Mesenchymal stem cell (in vitro differentiated cells and primary cell): ENCODE measurements at regions not wholly inside any gene's neighbourhood (a gene's known extent, or its start where the extent isn't known, plus 50 kb on each side); places are given as distances from the start of the nearest gene placed in this dataset.

Source experiments
- DNase-seq: peaks from one replicate; pipeline ENCODE4 v3.0.0-alpha.2; 2013
- H2AFZ ChIP-seq: one replicate; pipeline ENCODE4 v1.6.1; 2013; ENCODE audit warnings: low read depth, mild to moderate bottlenecking, control low read depth, inconsistent platforms, low read length, moderate library complexity
- H2AK5ac ChIP-seq: 2 replicates; pipeline ENCODE4 v1.6.1; 2013; ENCODE audit warnings: low read length, moderate library complexity, mild to moderate bottlenecking, inconsistent platforms; ENCODE audit not compliant: severe bottlenecking
- H2BK120ac ChIP-seq: one replicate; pipeline ENCODE4 v1.6.1; 2013; ENCODE audit warnings: low read depth, mild to moderate bottlenecking, inconsistent platforms, low read length, moderate library complexity
- H2BK12ac ChIP-seq, 2 experiments: one replicate each; pipeline ENCODE4 v1.6.1; 2013; ENCODE audit warnings: inconsistent platforms in 2 of 2, low read length in 2 of 2, mild to moderate bottlenecking in 2 of 2, moderate library complexity in 2 of 2, control low read depth in 1 of 2
- H2BK15ac ChIP-seq: one replicate; pipeline ENCODE4 v1.6.1; 2013; ENCODE audit warnings: mild to moderate bottlenecking, low read depth, inconsistent platforms; ENCODE audit not compliant: poor library complexity, severe bottlenecking
- H2BK5ac ChIP-seq: 2 replicates; pipeline ENCODE4 v1.6.1; 2013; ENCODE audit warnings: low read depth, mild to moderate bottlenecking, low read length, control low read depth, inconsistent platforms; ENCODE audit not compliant: poor library complexity, severe bottlenecking
- H3K14ac ChIP-seq, 2 experiments: one replicate each; pipeline ENCODE4 v1.6.1; 2013; ENCODE audit warnings: inconsistent platforms in 2 of 2, low read length in 2 of 2, control low read depth in 1 of 2, mild to moderate bottlenecking in 1 of 2, moderate library complexity in 1 of 2
- H3K18ac ChIP-seq, 2 experiments: one replicate each; pipeline ENCODE4 v1.6.1; 2013; ENCODE audit warnings: inconsistent platforms in 2 of 2, low read length in 2 of 2, control low read depth in 1 of 2, low read depth in 1 of 2, mild to moderate bottlenecking in 1 of 2
- H3K23ac ChIP-seq, 2 experiments: one replicate each; pipeline ENCODE4 v1.6.1; 2013; ENCODE audit warnings: inconsistent platforms in 2 of 2, low read length in 2 of 2, mild to moderate bottlenecking in 2 of 2, moderate library complexity in 2 of 2, control low read depth in 1 of 2
- H3K27ac ChIP-seq: 2 replicates; pipeline ENCODE4 v1.5.1; 2013; ENCODE audit warnings: mild to moderate bottlenecking, moderate library complexity, low read length, control low read depth, inconsistent platforms; ENCODE audit not compliant: poor library complexity, severe bottlenecking
- H3K27me3 ChIP-seq, 2 experiments: 2 replicates each; pipeline versions ENCODE4 v1.6.1 to v1.7.0; 2013; ENCODE audit warnings: low read length in 2 of 2, mild to moderate bottlenecking in 2 of 2, moderate library complexity in 2 of 2, control low read depth in 1 of 2, inconsistent platforms in 1 of 2; ENCODE audit not compliant: control insufficient read depth in 1 of 2, insufficient read depth in 1 of 2
- H3K36me3 ChIP-seq, 2 experiments: 2 replicates each; pipeline versions ENCODE4 v1.6.1 to v1.7.0; 2013; ENCODE audit warnings: low read length in 2 of 2, control low read depth in 1 of 2, inconsistent platforms in 1 of 2, low read depth in 1 of 2, mild to moderate bottlenecking in 1 of 2; ENCODE audit not compliant: insufficient read depth in 2 of 2, control insufficient read depth in 1 of 2
- H3K4ac ChIP-seq, 2 experiments: one replicate each; pipeline ENCODE4 v1.6.1; 2013; ENCODE audit warnings: inconsistent platforms in 2 of 2, low read length in 2 of 2, mild to moderate bottlenecking in 2 of 2, moderate library complexity in 2 of 2, control low read depth in 1 of 2, low read depth in 1 of 2
- H3K4me1 ChIP-seq: 2 replicates; pipeline ENCODE4 v1.6.1; 2013; ENCODE audit warnings: low read depth, low read length, control low read depth; ENCODE audit not compliant: control insufficient read depth, insufficient read depth
- H3K4me2 ChIP-seq: 2 replicates; pipeline ENCODE4 v1.6.1; 2013; ENCODE audit warnings: low read length, mild to moderate bottlenecking, inconsistent platforms; ENCODE audit not compliant: poor library complexity, severe bottlenecking
- H3K4me3 ChIP-seq, 2 experiments: 2 replicates each; pipeline versions ENCODE4 v1.5.1 to v1.7.0; 2013; ENCODE audit warnings: low read length in 2 of 2, mild to moderate bottlenecking in 2 of 2, control low read depth in 1 of 2, low read depth in 1 of 2; ENCODE audit not compliant: insufficient read depth in 1 of 2
- H3K79me1 ChIP-seq: replicated peaks from 2 replicates; pipeline ENCODE4 v1.6.1; 2013; ENCODE audit warnings: mild to moderate bottlenecking, control low read depth, low read length, inconsistent platforms; ENCODE audit not compliant: poor library complexity, severe bottlenecking
- H3K9ac ChIP-seq: 2 replicates; pipeline ENCODE4 v1.7.0; 2013; ENCODE audit warnings: mild to moderate bottlenecking, low read length, moderate library complexity
- H3K9me3 ChIP-seq: 2 replicates; pipeline ENCODE4 v1.7.0; 2013; ENCODE audit warnings: mild to moderate bottlenecking, low read length; ENCODE audit not compliant: control insufficient read depth
- H4K8ac ChIP-seq: one replicate; pipeline ENCODE4 v1.6.1; 2013; ENCODE audit warnings: inconsistent platforms, mild to moderate bottlenecking, low read length, moderate library complexity
- H4K91ac ChIP-seq: one replicate; pipeline ENCODE4 v1.6.1; 2013; ENCODE audit warnings: mild to moderate bottlenecking, low read length, inconsistent platforms
- WGBS: methylation state at CpG from one replicate; pipeline ENCODE4 v1.1.7; 2013; ENCODE audit warnings: mixed read lengths; 5-methylcytosine and 5-hydroxymethylcytosine counted together

- Histone ChIP-seq H3K27me3 (no peaks in the 10 kb centered on the region), H2AK5ac (no peak overlapping the region), H2BK120ac (no peak overlapping the region), H3K23ac (no peak overlapping the region), H3K4me3 (no peak overlapping the region), H4K91ac (no peak overlapping the region), H4K8ac (no peak overlapping the region), H2AFZ (no peak overlapping the region), H3K4me1 (no peaks in the 10 kb centered on the region), H3K4ac (no peak overlapping the region), H3K4me2 (no peak overlapping the region), H3K14ac (no peak overlapping the region), H3K9ac (no peak overlapping the region), H2BK5ac (no peak overlapping the region), H3K9me3 (no peaks in the 10 kb centered on the region), H2BK15ac (no peak overlapping the region), H3K18ac (no peak overlapping the region), H2BK12ac (no peak overlapping the region), H3K27ac (no peak overlapping the region), H3K79me1 (no peaks in the 10 kb centered on the region), H3K36me3 (no peaks in the 10 kb centered on the region)
- DNase-seq = no peak
- WGBS = 91% methylated on average over 1 of the region's 1 CpG
Observed at GRCh38 chr3:106089806-106090205, 221.0 kb upstream of the CBLB start.

GRCh38 chr3:106092792-106093191 lies 224.0 kb upstream of the CBLB start:
- H3K27me3 ChIP-seq = no peaks in the 10 kb centered on the region
- H3K27ac ChIP-seq = no peak overlapping the region
- H3K4me2 ChIP-seq = no peak overlapping the region
- H3K79me1 ChIP-seq = no peaks in the 10 kb centered on the region
- H3K18ac ChIP-seq = no peak overlapping the region
- no peak overlapping the region for H3K23ac ChIP-seq
- H3K9me3 ChIP-seq = no peaks in the 10 kb centered on the region
- no peak overlapping the region for H3K4ac ChIP-seq
- H2BK12ac ChIP-seq = no peak overlapping the region
- no peak overlapping the region for H4K8ac ChIP-seq
- no peak overlapping the region for H4K91ac ChIP-seq
- no peak overlapping the region for H3K4me3 ChIP-seq
- H3K36me3 ChIP-seq = no peaks in the 10 kb centered on the region
- no peak overlapping the region for H3K9ac ChIP-seq
- no peaks in the 10 kb centered on the region for H3K4me1 ChIP-seq
- H2BK5ac ChIP-seq = no peak overlapping the region
- no peak for DNase-seq
- WGBS = no CpG with 5 or more reads among the region's 2 CpGs
- no peak overlapping the region for H2AFZ ChIP-seq
- H3K14ac ChIP-seq = no peak overlapping the region
- H2BK120ac ChIP-seq = no peak overlapping the region
- H2AK5ac ChIP-seq = no peak overlapping the region
- no peak overlapping the region for H2BK15ac ChIP-seq

GRCh38 chr3:106093616-106094015 lies 224.8 kb upstream of the CBLB start:
- no peak overlapping the region for H2AK5ac ChIP-seq
- H4K8ac ChIP-seq = no peak overlapping the region
- H3K4ac ChIP-seq = no peak overlapping the region
- H3K4me1 ChIP-seq = no peaks in the 10 kb centered on the region
- DNase-seq = peak; percentile 79
- H4K91ac ChIP-seq = no peak overlapping the region
- WGBS = 40% methylated on average over 1 of the region's 3 CpGs
- H2BK120ac ChIP-seq = no peak overlapping the region
- H3K36me3 ChIP-seq = no peaks in the 10 kb centered on the region
- H3K14ac ChIP-seq = no peak overlapping the region
- H3K23ac ChIP-seq = no peak overlapping the region
- no peak overlapping the region for H3K18ac ChIP-seq
- no peak overlapping the region for H3K4me2 ChIP-seq
- H2BK15ac ChIP-seq = no peak overlapping the region
- no peaks in the 10 kb centered on the region for H3K9me3 ChIP-seq
- no peak overlapping the region for H2AFZ ChIP-seq
- H2BK12ac ChIP-seq = no peak overlapping the region
- no peaks in the 10 kb centered on the region for H3K27me3 ChIP-seq
- H2BK5ac ChIP-seq = no peak overlapping the region
- no peak overlapping the region for H3K27ac ChIP-seq
- no peak overlapping the region for H3K9ac ChIP-seq
- no peak overlapping the region for H3K4me3 ChIP-seq
- H3K79me1 ChIP-seq = no peaks in the 10 kb centered on the region

GRCh38 chr3:106097817-106098435 lies 229.1 kb upstream of the CBLB start:
- no peak overlapping the region for H3K14ac ChIP-seq
- no peak overlapping the region for H2AFZ ChIP-seq
- peaks cover 7% of the 10 kb centered on the region for H3K9me3 ChIP-seq
- H3K4me1 ChIP-seq = no peaks in the 10 kb centered on the region
- no peak overlapping the region for H2BK12ac ChIP-seq
- H2BK120ac ChIP-seq = no peak overlapping the region
- H3K4ac ChIP-seq = no peak overlapping the region
- no peak overlapping the region for H4K8ac ChIP-seq
- H2BK5ac ChIP-seq = no peak overlapping the region
- peak overlapping the region in 1 of 2 experiments; percentile 2 for H3K18ac ChIP-seq
- peak overlapping the region; percentile 30 for H3K9ac ChIP-seq
- peak; percentile 61 for DNase-seq
- no peaks in the 10 kb centered on the region for H3K36me3 ChIP-seq
- peak overlapping the region in 1 of 2 experiments; percentile 14 for H3K4me3 ChIP-seq
- no peak overlapping the region for H2BK15ac ChIP-seq
- no peaks in the 10 kb centered on the region for H3K27me3 ChIP-seq
- WGBS = 61% methylated on average over 3 of the region's 4 CpGs
- H4K91ac ChIP-seq = no peak overlapping the region
- H3K4me2 ChIP-seq = no peak overlapping the region
- H3K27ac ChIP-seq = no peak overlapping the region
- H3K23ac ChIP-seq = no peak overlapping the region
- no peak overlapping the region for H2AK5ac ChIP-seq
- no peaks in the 10 kb centered on the region for H3K79me1 ChIP-seq
